H1 (cell line): ENCODE measurements at regions not wholly inside any gene's neighbourhood (a gene's known extent, or its start where the extent isn't known, plus 50 kb on each side); places are given as distances from the start of the nearest gene placed in this dataset.

ENCODE experiments used
- CTCF ChIA-PET: fragments of 300-600 bp; sonication (Branson Sonifier 250); formaldehyde crosslinking; loops from one replicate; lab custom pipeline; 2021; ENCODE audit not compliant: partially characterized antibody; lab: Charles Lee
- POLR2A ChIA-PET: fragments of 300-600 bp; sonication (Branson Sonifier 250); formaldehyde crosslinking; loops from one replicate; lab custom pipeline; 2021; ENCODE audit warnings: inconsistent platforms; ENCODE audit not compliant: partially characterized antibody; lab: Charles Lee
- DNase-seq, 2 experiments: peaks; one replicate each; pipeline versions ENCODE4 v3.0.0 to v3.0.0-alpha.2; 2010 to 2022; ENCODE audit warnings: low spot score in 2 of 2, low read depth in 1 of 2, mixed read lengths in 1 of 2
- FAIRE-seq: peaks from 2 replicates; lab custom pipeline; 2011; peaks lifted over from hg19 to GRCh38; lab: Jason Lieb, UNC
- H2AFZ ChIP-seq: 2 replicates; pipeline ENCODE4 v1.8.1; 2012; ENCODE audit warnings: low read length, inconsistent platforms
- H2AK5ac ChIP-seq: 2 replicates; pipeline ENCODE4 v1.6.1; 2013; ENCODE audit warnings: low read depth, low read length
- H2BK120ac ChIP-seq: replicated peaks from 2 replicates; pipeline ENCODE3; 2013; ENCODE audit warnings: low read depth, low read length, inconsistent platforms
- H2BK12ac ChIP-seq: 2 replicates; pipeline ENCODE4 v1.6.1; 2013; ENCODE audit warnings: low read depth, low read length
- H2BK15ac ChIP-seq: 2 replicates; pipeline ENCODE4 v1.6.1; 2013; ENCODE audit warnings: low read length
- H2BK20ac ChIP-seq: 2 replicates; pipeline ENCODE4 v1.6.1; 2013; ENCODE audit warnings: low read length
- H2BK5ac ChIP-seq: 2 replicates; pipeline ENCODE4 v1.6.1; 2013; ENCODE audit warnings: low read depth, low read length
- H3K14ac ChIP-seq: 2 replicates; pipeline ENCODE4 v1.6.1; 2013; ENCODE audit warnings: inconsistent platforms; ENCODE audit not compliant: insufficient read length
- H3K18ac ChIP-seq: 2 replicates; pipeline ENCODE4 v1.6.1; 2013; ENCODE audit warnings: low read length; ENCODE audit errors: extremely low read depth
- H3K23ac ChIP-seq: 2 replicates; pipeline ENCODE4 v1.6.1; 2013; ENCODE audit warnings: inconsistent platforms; ENCODE audit not compliant: insufficient read length
- H3K23me2 ChIP-seq: 2 replicates; pipeline ENCODE4 v1.6.1; 2013; ENCODE audit warnings: low read depth, low read length
- H3K27ac ChIP-seq: 2 replicates; pipeline ENCODE4 v1.6.1; 2011; ENCODE audit warnings: low read depth, low read length, inconsistent platforms
- H3K27me3 ChIP-seq, 4 experiments: replicated peaks in 1 of 4; 1 replicate in 1 of 4; 2 replicates in 3 of 4; pipeline versions ENCODE4 v1.6.1 to v1.8.1; 2011 to 2013; ENCODE audit warnings: low read length in 3 of 4, mild to moderate bottlenecking in 3 of 4, inconsistent platforms in 2 of 4, mixed read lengths in 2 of 4, moderate library complexity in 1 of 4; ENCODE audit not compliant: control insufficient read depth in 3 of 4, insufficient read depth in 3 of 4; ENCODE audit errors: extremely low read depth in 1 of 4
- H3K36me3 ChIP-seq, 4 experiments: 2 replicates each; pipeline versions ENCODE4 v1.6.1 to v1.8.1; 2011 to 2013; ENCODE audit warnings: mild to moderate bottlenecking in 4 of 4, low read length in 3 of 4, moderate library complexity in 2 of 4, control low read depth in 1 of 4, inconsistent platforms in 1 of 4; ENCODE audit not compliant: insufficient read depth in 4 of 4, control insufficient read depth in 2 of 4
- H3K4ac ChIP-seq: replicated peaks from 2 replicates; pipeline ENCODE3; 2013; ENCODE audit warnings: low read length, low read depth, mixed read lengths, inconsistent platforms; ENCODE audit not compliant: insufficient read length
- H3K4me1 ChIP-seq, 4 experiments: replicated peaks in 1 of 4; 1 replicate in 1 of 4; 2 replicates in 3 of 4; pipeline versions ENCODE4 v1.6.1 to v1.8.1; 2011 to 2013; ENCODE audit warnings: low read length in 3 of 4, inconsistent platforms in 2 of 4, mixed read lengths in 1 of 4; ENCODE audit not compliant: insufficient read depth in 4 of 4, control insufficient read depth in 3 of 4
- H3K4me2 ChIP-seq, 2 experiments: 2 replicates each; pipeline versions ENCODE4 v1.6.1 to v1.8.1; 2011 to 2013; ENCODE audit warnings: low read depth in 2 of 2, low read length in 2 of 2, control low read depth in 1 of 2, inconsistent platforms in 1 of 2, mild to moderate bottlenecking in 1 of 2; ENCODE audit not compliant: insufficient read depth in 1 of 2
- H3K4me3 ChIP-seq, 4 experiments: fragments of 200-600, 300-600 bp in 1 of 4; sonication (generic), shearing (Covaris generic), sonication (Bioruptor Twin) in 1 of 4; 2 replicates each; pipeline versions ENCODE4 v1.5.1 to v1.8.1; 2011 to 2016; ENCODE audit warnings: low read length in 4 of 4, low read depth in 3 of 4, control low read depth in 2 of 4, inconsistent platforms in 2 of 4, mild to moderate bottlenecking in 2 of 4, mixed read lengths in 1 of 4, moderate library complexity in 1 of 4; ENCODE audit not compliant: insufficient read depth in 2 of 4; ENCODE audit errors: extremely low read depth in 1 of 4
- H3K56ac ChIP-seq: replicated peaks from 2 replicates; pipeline ENCODE3; 2013; ENCODE audit warnings: low read depth, mild to moderate bottlenecking, mixed read lengths, low read length, inconsistent platforms; ENCODE audit not compliant: insufficient read length
- H3K79me1 ChIP-seq: 2 replicates; pipeline ENCODE4 v1.6.1; 2013; ENCODE audit warnings: low read depth, low read length, control low read depth
- H3K79me2 ChIP-seq, 2 experiments: 2 replicates each; pipeline versions ENCODE4 v1.6.1 to v1.8.1; 2012 to 2013; ENCODE audit warnings: low read length in 2 of 2, mild to moderate bottlenecking in 2 of 2, inconsistent platforms in 1 of 2; ENCODE audit not compliant: insufficient read depth in 2 of 2, control insufficient read depth in 1 of 2
- H3K9ac ChIP-seq, 4 experiments: replicated peaks in 1 of 4; 1 replicate in 1 of 4; 2 replicates in 3 of 4; pipeline versions ENCODE4 v1.6.1 to v1.8.1; 2011 to 2013; ENCODE audit warnings: low read depth in 3 of 4, low read length in 3 of 4, control low read depth in 2 of 4, mild to moderate bottlenecking in 2 of 4, moderate library complexity in 2 of 4, inconsistent platforms in 1 of 4; ENCODE audit errors: extremely low read depth in 1 of 4
- H3K9me3 ChIP-seq, 2 experiments: 2 replicates each; pipeline versions ENCODE4 v1.6.1 to v1.8.1; 2012 to 2013; ENCODE audit warnings: mild to moderate bottlenecking in 2 of 2, moderate library complexity in 2 of 2, control low read depth in 1 of 2, inconsistent platforms in 1 of 2, low read depth in 1 of 2, low read length in 1 of 2, mixed read lengths in 1 of 2; ENCODE audit not compliant: insufficient read depth in 2 of 2
- H4K20me1 ChIP-seq, 2 experiments: replicated peaks in 1 of 2; 2 replicates each; pipeline versions ENCODE3 to v1.8.1; 2011 to 2013; ENCODE audit warnings: inconsistent platforms in 2 of 2, low read length in 2 of 2, mild to moderate bottlenecking in 1 of 2; ENCODE audit not compliant: insufficient read depth in 2 of 2, control insufficient read depth in 1 of 2
- H4K5ac ChIP-seq: 2 replicates; pipeline ENCODE4 v1.6.1; 2013; ENCODE audit warnings: low read length, low read depth, mixed read lengths, inconsistent platforms; ENCODE audit not compliant: insufficient read length
- H4K8ac ChIP-seq: 2 replicates; pipeline ENCODE4 v1.8.0; 2013; ENCODE audit warnings: mild to moderate bottlenecking, moderate library complexity, low read length, inconsistent platforms; ENCODE audit not compliant: insufficient read depth; ENCODE audit errors: extremely low read depth
- H4K91ac ChIP-seq: replicated peaks from 2 replicates; pipeline ENCODE3; 2013; ENCODE audit warnings: low read length, mixed read lengths, inconsistent platforms; ENCODE audit not compliant: insufficient read length
- KDM4A ChIP-seq: IDR thresholded peaks from one replicate; pipeline ENCODE4 v1.7.1; 2012; ENCODE audit warnings: low read depth, mild to moderate bottlenecking, moderate library complexity, low read length, inconsistent platforms; ENCODE audit not compliant: severe bottlenecking
- POU5F1 ChIP-seq: IDR thresholded peaks from 2 replicates; pipeline ENCODE4 v1.6.1; 2011; ENCODE audit warnings: low read depth, mild to moderate bottlenecking, low read length, moderate library complexity
- SIRT6 ChIP-seq: IDR thresholded peaks from one replicate; pipeline ENCODE4 v1.7.1; 2012; ENCODE audit warnings: low read length, inconsistent platforms
- WGBS, 2 experiments: shearing (Covaris generic) in 1 of 2; methylation state at CpG; one replicate each; pipeline versions ENCODE4 v1.1.6 to v1.1.7; 2013 to 2015; ENCODE audit warnings: low lambda C conversion rate in 2 of 2, mixed read lengths in 2 of 2, inconsistent platforms in 1 of 2, low coverage in 1 of 2, missing lambda C conversion rate in 1 of 2; ENCODE audit not compliant: insufficient replicate concordance in 2 of 2, insufficient coverage in 1 of 2, insufficient read length in 1 of 2; ENCODE audit errors: extremely low coverage in 1 of 2, missing lambda C conversion rate in 1 of 2; 5-methylcytosine and 5-hydroxymethylcytosine counted together
- TF ChIP-seq, protein P1 (sequence below): IDR thresholded peaks from 2 replicates; pipeline ENCODE4 v1.6.1; 2012; ENCODE audit warnings: inconsistent platforms
- TF ChIP-seq, protein P2 (sequence below): IDR thresholded peaks from 2 replicates; pipeline ENCODE4 v1.6.1; 2011; ENCODE audit warnings: low read length, improper control_type of control experiment

- H3K4me3 ChIP-seq: no peak overlapping the region
- no peak overlapping the region for H2BK5ac ChIP-seq
- no peaks in the 10 kb centered on the region for H3K79me2 ChIP-seq
- H3K36me3 ChIP-seq: no peaks in the 10 kb centered on the region
- TF ChIP-seq SIRT6 (no peak), KDM4A (no peak), POU5F1 (no peak)
- TF ChIP-seq, protein P1, sequence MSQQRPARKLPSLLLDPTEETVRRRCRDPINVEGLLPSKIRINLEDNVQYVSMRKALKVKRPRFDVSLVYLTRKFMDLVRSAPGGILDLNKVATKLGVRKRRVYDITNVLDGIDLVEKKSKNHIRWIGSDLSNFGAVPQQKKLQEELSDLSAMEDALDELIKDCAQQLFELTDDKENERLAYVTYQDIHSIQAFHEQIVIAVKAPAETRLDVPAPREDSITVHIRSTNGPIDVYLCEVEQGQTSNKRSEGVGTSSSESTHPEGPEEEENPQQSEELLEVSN: no peak
- TF ChIP-seq, protein P2, sequence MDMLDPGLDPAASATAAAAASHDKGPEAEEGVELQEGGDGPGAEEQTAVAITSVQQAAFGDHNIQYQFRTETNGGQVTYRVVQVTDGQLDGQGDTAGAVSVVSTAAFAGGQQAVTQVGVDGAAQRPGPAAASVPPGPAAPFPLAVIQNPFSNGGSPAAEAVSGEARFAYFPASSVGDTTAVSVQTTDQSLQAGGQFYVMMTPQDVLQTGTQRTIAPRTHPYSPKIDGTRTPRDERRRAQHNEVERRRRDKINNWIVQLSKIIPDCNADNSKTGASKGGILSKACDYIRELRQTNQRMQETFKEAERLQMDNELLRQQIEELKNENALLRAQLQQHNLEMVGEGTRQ: no peak
- H3K56ac ChIP-seq: no peak overlapping the region
- H3K23me2 ChIP-seq: no peaks in the 10 kb centered on the region
- ChIA-PET POLR2A (interaction anchor here (0.8 to 3.0 kb wide), 3 partner anchors 10 to 117 kb away, joined by 3 to 8 read pairs (median 8); partner anchors contain the start of gene CEBPB), CTCF (interaction anchor here (0.8 to 1.8 kb wide), 2 partner anchors 9 to 137 kb away, joined by 3 to 6 read pairs; no protein-coding TSS in a partner anchor)
- no peaks in the 10 kb centered on the region for H3K27me3 ChIP-seq
- H4K91ac ChIP-seq: no peak overlapping the region
- FAIRE-seq (no peak), DNase-seq (no peak)
- no peak overlapping the region; the same call in 1 of the 2 replicates for H2BK20ac ChIP-seq
- WGBS, 2 experiments: 80% methylated on average over 3 of the region's 3 CpGs; no CpG with 5 or more reads in 1 of the 2 experiments
- H3K18ac ChIP-seq: no peak overlapping the region
- no peaks in the 10 kb centered on the region for H4K20me1 ChIP-seq
- H4K5ac ChIP-seq: no peak overlapping the region
- H3K9ac ChIP-seq: no peak overlapping the region
- H4K8ac ChIP-seq: 0 out of 2 replicates have a peak overlapping the region, but pooled peaks have one; percentile 90
- no peak overlapping the region for H3K27ac ChIP-seq
- no peak overlapping the region for H2AK5ac ChIP-seq
- H3K23ac ChIP-seq: no peak overlapping the region
- H3K4me1 ChIP-seq: peaks cover 0 to 12% (median 5%) of the 10 kb centered on the region in 4 experiments; a peak in 5 of 7 replicates
- no peaks in the 10 kb centered on the region for H3K9me3 ChIP-seq
- H3K4ac ChIP-seq: no peak overlapping the region
- no peak overlapping the region for H2BK120ac ChIP-seq
- 0 out of 2 replicates have a peak overlapping the region, but pooled peaks have one; percentile 78 for H2AFZ ChIP-seq
- H3K14ac ChIP-seq: no peak overlapping the region
- H3K4me2 ChIP-seq: no peak overlapping the region
- H3K79me1 ChIP-seq: no peaks in the 10 kb centered on the region
- H2BK15ac ChIP-seq: no peak overlapping the region
- no peak overlapping the region for H2BK12ac ChIP-seq
Observed at GRCh38 chr20:50308166-50308512, 117.5 kb downstream of the CEBPB start.
